ENCODE measurements at regions not wholly inside any gene's neighbourhood (a gene's known extent, or its start where the extent isn't known, plus 50 kb on each side); places are given as distances from the start of the nearest gene placed in this dataset.

GRCh38 chr16:65867276-65867960, 499.1 kb upstream of the CDH5 start:
- no peak overlapping the region for H3K4me3 ChIP-seq (ENCODE audit: low read depth, low read length)
- DNase-seq (ENCODE audit: low read depth), result no peak

- H3K4me3 ChIP-seq (ENCODE audit: low read depth, low read length), result no peak overlapping the region
- DNase-seq (ENCODE audit: low read depth), result no peak
Observed at GRCh38 chr16:65863236-65863635, 503.3 kb upstream of the CDH5 start.

- DNase-seq (ENCODE audit: low read depth), result no peak
- no peak overlapping the region for H3K4me3 ChIP-seq (ENCODE audit: low read depth, low read length)
Observed at GRCh38 chr16:65861131-65861731, 505.3 kb upstream of the CDH5 start.

- no peak for DNase-seq (ENCODE audit: low read depth)
- H3K4me3 ChIP-seq (ENCODE audit: low read depth, low read length), result no peak overlapping the region
Observed at GRCh38 chr16:65855171-65856145, 511.0 kb upstream of the CDH5 start.

GRCh38 chr16:65846210-65846602, 520.3 kb upstream of the CDH5 start:
- H3K4me3 ChIP-seq (ENCODE audit: low read depth, low read length), result no peak overlapping the region
- DNase-seq (ENCODE audit: low read depth), result no peak

- DNase-seq (ENCODE audit: low read depth), result no peak
- no peak overlapping the region for H3K4me3 ChIP-seq (ENCODE audit: low read depth, low read length)
Observed at GRCh38 chr16:65845466-65846209, 520.9 kb upstream of the CDH5 start.

- no peak overlapping the region for H3K4me3 ChIP-seq (ENCODE audit: low read depth, low read length)
- no peak for DNase-seq (ENCODE audit: low read depth)
Observed at GRCh38 chr16:65843941-65844340, 522.5 kb upstream of the CDH5 start.

GRCh38 chr16:65842067-65842466, 524.4 kb upstream of the CDH5 start:
- DNase-seq (ENCODE audit: low read depth), result no peak
- H3K4me3 ChIP-seq (ENCODE audit: low read depth, low read length), result no peak overlapping the region

GRCh38 chr16:65838001-65838400, 528.5 kb upstream of the CDH5 start:
- H3K4me3 ChIP-seq (ENCODE audit: low read depth, low read length), result no peak overlapping the region
- no peak for DNase-seq (ENCODE audit: low read depth)

GRCh38 chr16:65837464-65837863, 529.0 kb upstream of the CDH5 start:
- no peak overlapping the region for H3K4me3 ChIP-seq (ENCODE audit: low read depth, low read length)
- no peak for DNase-seq (ENCODE audit: low read depth)

- no peak for DNase-seq (ENCODE audit: low read depth)
- H3K4me3 ChIP-seq (ENCODE audit: low read depth, low read length), result no peak overlapping the region
Observed at GRCh38 chr16:65834688-65835087, 531.8 kb upstream of the CDH5 start.

GRCh38 chr16:65833171-65833871, 533.2 kb upstream of the CDH5 start:
- H3K4me3 ChIP-seq (ENCODE audit: low read depth, low read length), result no peak overlapping the region
- DNase-seq (ENCODE audit: low read depth), result peak; percentile 20

- DNase-seq (ENCODE audit: low read depth), result no peak
- H3K4me3 ChIP-seq (ENCODE audit: low read depth, low read length), result no peak overlapping the region
Observed at GRCh38 chr16:65832679-65833078, 533.8 kb upstream of the CDH5 start.

GRCh38 chr16:65831903-65832666, 534.4 kb upstream of the CDH5 start:
- no peak for DNase-seq (ENCODE audit: low read depth)
- no peak overlapping the region for H3K4me3 ChIP-seq (ENCODE audit: low read depth, low read length)

GRCh38 chr16:65829076-65829475, 537.4 kb upstream of the CDH5 start:
- no peak overlapping the region for H3K4me3 ChIP-seq (ENCODE audit: low read depth, low read length)
- DNase-seq (ENCODE audit: low read depth), result no peak

- no peak overlapping the region for H3K4me3 ChIP-seq (ENCODE audit: low read depth, low read length)
- DNase-seq (ENCODE audit: low read depth), result no peak
Observed at GRCh38 chr16:65828296-65828695, 538.2 kb upstream of the CDH5 start.

- DNase-seq (ENCODE audit: low read depth), result no peak
- no peak overlapping the region for H3K4me3 ChIP-seq (ENCODE audit: low read depth, low read length)
Observed at GRCh38 chr16:65827231-65827630, 539.3 kb upstream of the CDH5 start.

GRCh38 chr16:65825191-65825856, 541.2 kb upstream of the CDH5 start:
- DNase-seq (ENCODE audit: low read depth), result no peak
- H3K4me3 ChIP-seq (ENCODE audit: low read depth, low read length), result no peak overlapping the region
